ENCODE measurements at regions not wholly inside any gene's neighbourhood (a gene's known extent, or its start where the extent isn't known, plus 50 kb on each side); places are given as distances from the start of the nearest gene placed in this dataset.

GRCh38 chr1:198024782-198025181, 107.6 kb downstream of the LHX9 start:
- DNase-seq (no peak), ATAC-seq (no peak)
- H3K27me3 ChIP-seq (ENCODE audit: insufficient read depth in 3 of 3, low read length in 2 of 3), result no peaks in the 10 kb centered on the region
- no peak for TF ChIP-seq CTCF (IDR thresholded peaks at IDR 0.05)
- no peaks in the 10 kb centered on the region for H3K9me3 ChIP-seq
- no peak overlapping the region for H3K27ac ChIP-seq
- no peaks in the 10 kb centered on the region for H3K36me3 ChIP-seq (ENCODE audit: insufficient read depth in 1 of 2, low read depth in 1 of 2)
- intact Hi-C loops (cut with DNase I), result no loop called here
- H3K4me3 ChIP-seq, result no peak overlapping the region
- H3K4me1 ChIP-seq, result no peaks in the 10 kb centered on the region

GRCh38 chr1:198030682-198031081, 113.5 kb downstream of the LHX9 start:
- Histone ChIP-seq H3K4me1 (no peaks in the 10 kb centered on the region), H3K27ac (no peak overlapping the region), H3K36me3 (ENCODE audit: insufficient read depth in 1 of 2, low read depth in 1 of 2) (no peaks in the 10 kb centered on the region), H3K27me3 (ENCODE audit: insufficient read depth in 3 of 3, low read length in 2 of 3) (no peaks in the 10 kb centered on the region), H3K4me3 (no peak overlapping the region), H3K9me3 (no peaks in the 10 kb centered on the region)
- intact Hi-C loops (cut with DNase I), result no loop called here
- ATAC-seq, result no peak
- DNase-seq, result no peak
- no peak for TF ChIP-seq CTCF (IDR thresholded peaks at IDR 0.05)
- WGBS, 3 donors, result 17 to 25% (median 18%) methylated on average over 2 of the region's 2 CpGs

DNA sequence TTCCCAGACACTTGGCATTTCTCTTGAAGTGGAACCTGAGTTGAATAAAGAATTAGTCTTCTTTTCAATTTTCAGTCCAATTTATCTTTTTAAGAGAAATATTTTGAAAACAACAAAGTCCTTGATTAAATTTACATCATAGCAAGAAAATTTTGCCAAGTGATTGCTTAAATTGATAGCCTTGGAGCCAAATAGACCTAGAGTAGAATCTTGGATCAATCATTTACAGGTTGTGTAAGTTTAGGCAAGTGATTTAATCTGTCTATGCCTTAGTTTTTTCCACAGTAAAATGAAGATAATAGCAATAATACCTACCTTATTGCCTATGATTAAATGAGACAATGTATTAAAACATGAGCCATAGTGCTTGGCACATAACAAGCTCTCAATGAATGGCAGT, 113.9 kb downstream of the LHX9 start:
- H3K9me3 ChIP-seq, result no peaks in the 10 kb centered on the region
- ATAC-seq, result no peak
- no peaks in the 10 kb centered on the region for H3K4me1 ChIP-seq
- no peak overlapping the region for H3K27ac ChIP-seq
- no peaks in the 10 kb centered on the region for H3K27me3 ChIP-seq (ENCODE audit: insufficient read depth in 3 of 3, low read length in 2 of 3)
- no peak overlapping the region for H3K4me3 ChIP-seq
- H3K36me3 ChIP-seq (ENCODE audit: insufficient read depth in 1 of 2, low read depth in 1 of 2), result no peaks in the 10 kb centered on the region
- DNase-seq, result no peak
- intact Hi-C loops (cut with DNase I), result no loop called here
- no peak for TF ChIP-seq CTCF (IDR thresholded peaks at IDR 0.05)

- ATAC-seq (no peak), DNase-seq (no peak)
- intact Hi-C loops (cut with DNase I), result no loop called here
- no peaks in the 10 kb centered on the region for H3K27me3 ChIP-seq (ENCODE audit: insufficient read depth in 3 of 3, low read length in 2 of 3)
- H3K4me3 ChIP-seq, result no peak overlapping the region
- no peaks in the 10 kb centered on the region for H3K9me3 ChIP-seq
- TF ChIP-seq CTCF (IDR thresholded peaks at IDR 0.05), result no peak
- H3K4me1 ChIP-seq, result no peaks in the 10 kb centered on the region
- H3K36me3 ChIP-seq (ENCODE audit: insufficient read depth in 1 of 2, low read depth in 1 of 2), result no peaks in the 10 kb centered on the region
- H3K27ac ChIP-seq, result no peak overlapping the region
- 37 to 40% (median 39%) methylated on average over 2 of the region's 2 CpGs for WGBS, 3 donors
These were observed 115.5 kb downstream of the LHX9 start for GRCh38 chr1:198032668-198033067.

GRCh38 chr1:198040880-198041279, 115.9 kb upstream of the NEK7 start:
- Histone ChIP-seq H3K27me3 (ENCODE audit: insufficient read depth in 3 of 3, low read length in 2 of 3) (no peaks in the 10 kb centered on the region), H3K4me1 (no peaks in the 10 kb centered on the region), H3K9me3 (no peaks in the 10 kb centered on the region), H3K36me3 (ENCODE audit: insufficient read depth in 1 of 2, low read depth in 1 of 2) (no peaks in the 10 kb centered on the region), H3K27ac (no peak overlapping the region), H3K4me3 (no peak overlapping the region)
- ATAC-seq (no peak), DNase-seq (no peak)
- 81 to 85% (median 84%) methylated on average over 2 of the region's 2 CpGs for WGBS, 3 donors
- intact Hi-C loops (cut with DNase I), result no loop called here
- TF ChIP-seq CTCF (IDR thresholded peaks at IDR 0.05), result no peak
